HG03342 (cell line): ENCODE measurements at regions not wholly inside any gene's neighbourhood (a gene's known extent, or its start where the extent isn't known, plus 50 kb on each side); places are given as distances from the start of the nearest gene placed in this dataset.

ENCODE experiments used
- ATAC-seq: cut with Tn5 transposase; IDR thresholded peaks from one replicate; pipeline ENCODE4 v1.9.1; 2021; ENCODE audit warnings: mild to moderate bottlenecking, moderate library complexity; ENCODE audit not compliant: unreplicated experiment

DNA sequence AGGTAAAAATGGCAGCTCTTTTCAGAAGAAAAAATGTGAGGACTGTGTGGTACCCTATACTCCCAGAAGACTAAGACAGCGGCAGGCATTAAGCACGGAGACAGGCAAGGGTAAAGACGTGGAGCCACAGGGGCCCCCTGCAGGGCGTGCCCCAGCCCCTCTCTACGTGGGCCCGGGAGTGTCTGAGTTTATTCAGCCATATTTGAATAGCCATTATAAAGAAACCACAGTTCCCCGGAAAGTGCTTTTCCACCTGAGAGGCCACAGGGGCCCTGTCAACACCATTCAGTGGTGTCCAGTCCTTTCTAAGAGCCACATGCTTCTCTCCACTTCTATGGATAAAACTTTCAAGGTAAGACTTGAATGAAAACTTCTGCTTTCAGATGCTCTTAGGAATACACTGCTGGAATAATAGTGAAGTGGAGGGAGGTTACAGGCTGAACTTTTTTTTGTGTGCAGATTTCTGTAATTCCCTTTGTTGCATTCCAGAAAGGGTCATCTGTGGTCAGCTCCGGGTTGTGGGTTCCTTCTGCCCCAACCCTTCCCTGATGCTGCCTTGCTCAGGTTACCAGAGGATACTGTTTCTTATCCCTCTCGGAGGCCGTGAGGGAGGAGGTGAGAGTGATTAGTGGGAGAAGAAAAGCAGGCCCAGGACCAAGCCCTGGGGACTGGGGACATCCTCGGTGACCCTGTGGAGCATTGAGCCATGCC lies 58.4 kb downstream of the SLC25A47 start:
- no peak for ATAC-seq

DNA sequence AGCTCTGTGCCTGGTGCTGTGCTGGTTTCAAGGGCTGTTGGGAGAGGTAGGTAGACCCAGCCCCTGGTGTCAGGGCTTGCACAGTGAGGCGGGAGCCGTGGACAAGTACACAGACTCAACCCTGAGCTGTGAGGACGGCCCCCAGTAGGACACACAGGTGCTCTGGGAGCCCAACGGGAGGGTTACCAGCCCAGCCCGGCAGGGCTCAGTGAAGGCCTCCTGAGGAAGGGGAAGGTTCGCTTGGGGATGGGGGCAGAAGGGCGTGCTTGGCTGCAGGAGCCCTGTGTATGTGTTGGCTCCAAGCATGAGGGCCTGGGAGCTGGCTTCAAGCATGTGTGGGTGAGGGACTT lies 58.9 kb downstream of the SLC25A47 start:
- ATAC-seq, result no peak

- ATAC-seq, result peak; percentile 74
Measured at GRCh38 chr14:100383727-100384158, 60.6 kb downstream of the SLC25A47 start.

- ATAC-seq, result no peak
Measured at GRCh38 chr14:100384277-100384676, 61.1 kb downstream of the SLC25A47 start.

- no peak for ATAC-seq
Measured at GRCh38 chr14:100384819-100385813, 62.0 kb downstream of the SLC25A47 start.

DNA sequence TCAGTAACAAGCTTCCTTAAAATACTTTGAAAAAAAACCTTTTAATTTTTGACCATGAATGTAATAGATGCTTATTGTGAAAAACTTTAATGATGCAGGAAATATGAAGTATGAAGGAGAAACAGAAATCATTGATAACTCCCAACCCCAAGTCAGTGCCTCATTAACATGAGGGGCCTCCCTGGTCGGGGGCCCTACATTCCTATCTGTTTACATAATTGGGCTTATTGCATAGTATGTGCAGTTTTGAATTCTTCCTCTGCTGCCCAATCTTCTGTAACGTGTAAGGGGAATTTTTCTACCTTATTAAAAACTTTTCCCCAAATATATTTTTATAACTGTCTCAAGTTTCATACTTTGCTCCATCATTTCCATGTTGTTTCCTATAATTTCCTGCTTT lies 63.0 kb downstream of the SLC25A47 start:
- no peak for ATAC-seq

- ATAC-seq, result no peak
Measured at GRCh38 chr14:100386846-100387245, 63.7 kb downstream of the SLC25A47 start.

DNA sequence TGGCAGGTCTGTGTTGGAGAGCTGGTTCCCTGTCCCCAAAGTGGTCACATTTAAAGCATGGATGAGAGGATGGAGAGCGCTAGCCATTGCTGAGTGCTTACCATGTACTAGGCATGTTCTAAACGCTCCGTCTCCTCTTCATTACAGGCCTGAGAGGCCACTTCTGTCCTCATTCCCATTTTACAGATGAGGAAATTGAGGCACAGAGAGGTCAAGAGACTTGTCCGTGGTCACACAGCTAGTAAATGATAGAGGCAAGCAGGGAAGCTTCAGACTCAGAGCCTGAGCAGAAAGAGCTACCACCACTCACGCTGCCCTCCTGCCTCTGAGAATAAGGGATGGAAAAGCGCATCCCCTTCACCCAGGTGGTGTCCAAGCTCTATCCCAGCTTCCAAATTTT lies 64.3 kb downstream of the SLC25A47 start:
- ATAC-seq, result no peak

DNA sequence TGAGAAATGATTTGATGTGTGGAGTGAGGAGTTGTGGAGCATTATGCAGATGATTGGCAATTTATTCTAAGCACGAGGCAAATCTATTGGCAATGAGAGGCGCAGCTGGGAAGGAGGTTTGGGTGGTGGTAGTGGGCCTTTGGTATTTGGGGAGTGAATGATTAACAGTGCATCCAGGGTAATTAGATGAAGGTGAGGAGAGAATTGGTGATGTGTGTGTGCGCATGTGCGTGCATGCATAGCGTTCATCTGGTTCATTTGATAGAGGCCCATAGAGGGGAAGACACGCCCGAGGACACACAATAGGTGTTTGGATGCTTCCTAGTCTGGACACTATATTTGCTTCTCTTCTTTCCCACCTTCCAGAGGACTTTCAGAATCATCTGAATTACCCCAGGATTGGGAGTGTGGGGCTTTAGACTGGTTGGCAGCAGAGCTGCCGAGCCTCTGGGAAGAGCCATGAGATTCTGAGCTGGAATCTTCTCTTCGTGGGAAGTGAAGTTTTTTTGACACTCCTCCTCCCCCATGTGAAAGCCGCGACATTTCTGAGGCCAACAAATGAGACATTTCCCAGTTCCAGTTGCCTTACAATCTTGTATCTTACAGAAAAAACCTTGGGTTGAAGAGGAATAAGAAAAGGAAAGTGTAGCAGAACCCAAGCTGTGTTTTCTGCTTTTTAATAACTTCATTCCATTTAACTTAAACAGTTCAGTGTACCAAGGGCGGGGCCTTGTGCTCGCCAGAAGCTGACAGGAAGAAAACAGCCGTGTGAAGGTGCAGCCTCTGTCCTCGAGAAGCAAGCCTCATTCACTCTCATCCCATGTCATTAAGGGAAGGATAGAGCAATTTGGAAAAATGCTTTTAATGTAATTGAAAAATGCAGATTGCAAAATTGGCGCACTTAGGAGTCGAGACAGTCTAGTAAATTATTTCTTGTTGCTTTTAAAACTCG lies 65.2 kb downstream of the SLC25A47 start:
- no peak for ATAC-seq

GRCh38 chr14:100389497-100390104 lies 66.5 kb downstream of the SLC25A47 start:
- ATAC-seq, result no peak

GRCh38 chr14:100391173-100391572 lies 68.0 kb downstream of the SLC25A47 start:
- no peak for ATAC-seq

- ATAC-seq, result no peak
Measured at GRCh38 chr14:100391724-100392123, 68.6 kb downstream of the SLC25A47 start.

GRCh38 chr14:100392356-100392755 lies 69.2 kb downstream of the SLC25A47 start:
- no peak for ATAC-seq

DNA sequence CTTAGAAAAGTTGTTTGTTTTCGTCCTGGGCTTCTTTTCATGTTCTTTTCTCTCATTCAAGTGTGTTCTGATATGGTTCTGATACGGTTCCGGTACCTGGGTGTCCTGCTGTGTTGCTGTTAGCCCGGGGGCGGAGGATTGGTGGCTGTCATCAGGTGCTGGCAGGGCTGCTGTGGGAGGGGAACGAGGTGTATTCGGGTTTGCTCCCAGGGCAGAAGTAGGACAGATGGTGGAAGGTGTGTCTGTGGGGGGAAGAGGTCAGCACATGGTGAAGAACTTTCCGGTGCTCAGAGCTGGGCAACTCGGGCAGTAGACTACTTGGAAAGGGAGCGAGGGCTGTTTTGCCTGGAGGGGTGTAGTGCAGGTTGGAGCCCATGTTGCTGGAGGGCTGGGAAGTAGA lies 70.2 kb downstream of the SLC25A47 start:
- ATAC-seq, result no peak

DNA sequence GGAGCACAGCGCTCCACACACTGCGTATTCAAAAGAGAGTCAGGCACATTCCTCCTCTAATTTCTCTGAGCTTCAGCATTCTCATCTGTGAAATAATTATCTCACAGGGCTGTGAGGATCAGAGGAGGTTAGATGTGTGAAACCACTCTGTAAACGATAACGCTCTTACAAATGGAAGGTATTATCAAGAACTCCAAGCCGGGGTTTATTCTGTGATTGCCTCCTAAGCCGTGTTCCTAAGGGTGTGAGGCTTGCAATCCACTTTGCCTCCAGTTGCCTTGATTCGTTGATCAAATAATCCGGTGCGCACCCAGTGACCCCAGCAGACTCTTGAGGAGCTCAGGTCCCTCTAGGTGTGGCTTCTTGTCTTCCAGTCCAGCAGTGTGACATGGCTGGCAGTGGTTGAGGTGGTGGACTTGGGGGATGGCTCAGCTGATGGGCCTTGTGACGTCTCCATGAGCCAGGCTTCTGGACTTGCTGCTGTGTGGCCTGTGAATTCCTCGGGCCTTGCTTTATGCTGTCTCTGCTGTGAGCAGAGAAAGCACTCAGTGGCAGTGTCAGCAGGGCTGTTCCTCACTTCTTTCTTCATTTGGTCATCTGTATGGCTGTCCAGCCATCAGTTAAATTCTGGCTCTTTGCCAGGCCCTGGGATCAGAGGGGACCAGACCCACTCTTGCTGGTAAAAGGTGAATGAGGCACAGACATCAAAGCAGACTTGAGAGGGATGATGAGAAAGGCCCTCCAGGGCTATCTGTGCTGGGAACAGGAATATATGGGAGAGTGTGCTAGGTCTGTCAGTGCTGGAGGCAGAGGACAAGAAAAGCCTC lies 71.0 kb downstream of the SLC25A47 start:
- no peak for ATAC-seq

- ATAC-seq, result no peak
Measured at GRCh38 chr14:100394886-100395672, 71.9 kb downstream of the SLC25A47 start.

GRCh38 chr14:100396266-100396795 lies 73.2 kb downstream of the SLC25A47 start:
- ATAC-seq, result no peak

DNA sequence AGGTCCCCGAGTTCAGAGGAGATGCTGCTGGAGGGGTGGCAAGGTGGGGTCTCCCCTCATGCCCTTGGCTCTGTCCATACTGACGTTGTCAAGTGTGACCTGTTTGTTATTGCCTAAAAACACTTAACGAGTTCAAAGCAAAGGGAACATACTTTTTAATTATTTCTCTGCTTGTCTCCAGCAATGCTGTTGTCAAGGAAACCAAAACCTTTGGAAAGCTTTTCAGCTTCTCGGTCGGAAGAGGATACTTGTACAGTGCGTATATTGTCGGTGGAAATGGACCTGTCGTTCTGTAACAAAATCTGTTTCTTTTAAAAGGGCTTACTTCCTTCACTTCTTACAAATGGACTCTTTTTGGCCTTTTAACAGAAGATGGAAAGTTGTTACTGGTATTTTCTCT lies 73.9 kb downstream of the SLC25A47 start:
- no peak for ATAC-seq

GRCh38 chr14:100398044-100398443 lies 74.9 kb downstream of the SLC25A47 start:
- no peak for ATAC-seq
